Activated CD4-positive, alpha-beta T cell treated with anti-CD3 and anti-CD28 coated beads for 4 hours (primary cell): ENCODE measurements at regions not wholly inside any gene's neighbourhood (a gene's known extent, or its start where the extent isn't known, plus 50 kb on each side); places are given as distances from the start of the nearest gene placed in this dataset.
"Not testable (repeated sequence)": the region's sequence is repeated elsewhere in the genome, so short reads cannot be mapped to it uniquely, and the experiment has no call there.

ENCODE experiments used
- DNase-seq, 2 donors: peaks; one replicate each; pipeline ENCODE4 v3.0.0-alpha.2; 2020

- no peak for DNase-seq
Measured at GRCh38 chr17:22310717-22311686, 618.7 kb downstream of the KCNJ18 start.

- DNase-seq = not testable (repeated sequence)
Measured at GRCh38 chr17:22321001-22321400, 628.7 kb downstream of the KCNJ18 start.

GRCh38 chr17:22322893-22323550 lies 630.7 kb downstream of the KCNJ18 start:
- not testable (repeated sequence) for DNase-seq

- DNase-seq = no peak
Measured at GRCh38 chr17:22337467-22337866, 645.1 kb downstream of the KCNJ18 start.

GRCh38 chr17:22356603-22357002 lies 664.3 kb downstream of the KCNJ18 start:
- DNase-seq = not testable (repeated sequence)

GRCh38 chr17:22370988-22371387 lies 678.7 kb downstream of the KCNJ18 start:
- not testable (repeated sequence) for DNase-seq

- DNase-seq = no peak
Measured at GRCh38 chr17:22373911-22374310, 681.6 kb downstream of the KCNJ18 start.

GRCh38 chr17:22374741-22375140 lies 682.4 kb downstream of the KCNJ18 start:
- no peak for DNase-seq

- not testable (repeated sequence) for DNase-seq
Measured at GRCh38 chr17:22376747-22377146, 684.4 kb downstream of the KCNJ18 start.

- DNase-seq = peak in 1 of 2 donors; percentile 3
Measured at GRCh38 chr17:22378748-22379147, 686.4 kb downstream of the KCNJ18 start.

GRCh38 chr17:22381589-22381988 lies 689.3 kb downstream of the KCNJ18 start:
- not testable (repeated sequence) for DNase-seq

- not testable (repeated sequence) for DNase-seq
Measured at GRCh38 chr17:22383772-22384460, 691.6 kb downstream of the KCNJ18 start.

- not testable (repeated sequence) for DNase-seq
Measured at GRCh38 chr17:22384461-22384800, 692.1 kb downstream of the KCNJ18 start.

GRCh38 chr17:22398446-22398845 lies 706.1 kb downstream of the KCNJ18 start:
- not testable (repeated sequence) for DNase-seq

GRCh38 chr17:22399037-22399436 lies 706.7 kb downstream of the KCNJ18 start:
- DNase-seq = not testable (repeated sequence)

GRCh38 chr17:22405080-22405479 lies 712.8 kb downstream of the KCNJ18 start:
- DNase-seq = peak in 1 of 2 donors; percentile 8

GRCh38 chr17:22409160-22409751 lies 716.9 kb downstream of the KCNJ18 start:
- no peak for DNase-seq

GRCh38 chr17:22410136-22410535 lies 717.8 kb downstream of the KCNJ18 start:
- no peak for DNase-seq

GRCh38 chr17:22411185-22411784 lies 719.0 kb downstream of the KCNJ18 start:
- no peak for DNase-seq

GRCh38 chr17:22435231-22435974 lies 743.1 kb downstream of the KCNJ18 start:
- no peak for DNase-seq

GRCh38 chr17:22441776-22442175 lies 749.5 kb downstream of the KCNJ18 start:
- no peak for DNase-seq

GRCh38 chr17:22443061-22443460 lies 750.7 kb downstream of the KCNJ18 start:
- no peak for DNase-seq
